ENCODE measurements at regions not wholly inside any gene's neighbourhood (a gene's known extent, or its start where the extent isn't known, plus 50 kb on each side); places are given as distances from the start of the nearest gene placed in this dataset.

DNA sequence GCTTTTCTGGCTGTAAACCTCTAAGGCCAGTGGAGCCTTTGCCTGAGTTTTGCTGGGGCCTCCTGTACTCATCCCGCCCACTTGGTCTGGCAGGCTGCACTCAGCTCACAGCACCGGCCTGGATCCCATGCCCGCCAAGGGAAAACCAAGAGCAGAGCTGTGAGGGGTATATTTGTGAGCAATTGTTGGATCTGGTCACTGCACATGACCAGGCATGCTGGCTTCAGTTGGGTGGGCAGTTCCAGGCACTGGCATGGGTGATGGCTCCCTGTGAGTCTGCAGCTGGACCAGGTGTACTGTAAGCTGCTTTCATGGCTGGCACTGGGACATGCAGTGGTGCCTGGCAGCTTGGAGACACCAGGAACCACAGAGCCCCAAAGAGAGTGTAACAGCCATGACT, 563.1 kb upstream of the RGS18 start:
- TF ChIP-seq CTCF (IDR thresholded peaks at IDR 0.05), result no peak
- no peak for TF ChIP-seq EZH2 (IDR thresholded peaks at IDR 0.05)
- TF ChIP-seq EZH2phosphoT487 (IDR thresholded peaks at IDR 0.05), result no peak
